ENCODE measurements at regions not wholly inside any gene's neighbourhood (a gene's known extent, or its start where the extent isn't known, plus 50 kb on each side); places are given as distances from the start of the nearest gene placed in this dataset.

GRCh38 chrX:95063554-95063953 lies 1389.5 kb downstream of the FAM133A start:
- no peak for TF ChIP-seq CTCF (IDR thresholded peaks at IDR 0.05; ENCODE audit: low read depth, low read length)
- TF ChIP-seq EZH2phosphoT487 (IDR thresholded peaks at IDR 0.05; ENCODE audit: low read depth), result no peak
- H2AFZ ChIP-seq (ENCODE audit: low read depth, low read length), result no peak overlapping the region
- H3K9me3 ChIP-seq (ENCODE audit: insufficient read depth, low read length), result no peaks in the 10 kb centered on the region

GRCh38 chrX:95065151-95065550 lies 1391.1 kb downstream of the FAM133A start:
- H2AFZ ChIP-seq (ENCODE audit: low read depth, low read length), result no peak overlapping the region
- H3K36me3 ChIP-seq (replicated peaks; ENCODE audit: low read depth, low read length), result no peaks in the 10 kb centered on the region
- no peaks in the 10 kb centered on the region for H3K79me2 ChIP-seq (ENCODE audit: low read length)
- H3K4me3 ChIP-seq (ENCODE audit: low read length), result no peak overlapping the region
- no peaks in the 10 kb centered on the region for H3K4me1 ChIP-seq (ENCODE audit: low read length)
- no peaks in the 10 kb centered on the region for H3K27me3 ChIP-seq (ENCODE audit: low read depth, low read length)
- no peaks in the 10 kb centered on the region for H3K9me3 ChIP-seq (ENCODE audit: insufficient read depth, low read length)
- no peak overlapping the region for H3K9ac ChIP-seq (ENCODE audit: low read length)
- TF ChIP-seq EZH2phosphoT487 (IDR thresholded peaks at IDR 0.05; ENCODE audit: low read depth), result no peak
- TF ChIP-seq CTCF (IDR thresholded peaks at IDR 0.05; ENCODE audit: low read depth, low read length), result no peak
- no peak overlapping the region for H3K27ac ChIP-seq (ENCODE audit: low read length)
- H3K4me2 ChIP-seq (ENCODE audit: low read length), result no peak overlapping the region
- H4K20me1 ChIP-seq (ENCODE audit: insufficient read depth, low read length), result no peaks in the 10 kb centered on the region

More at GRCh38 chrX:95063554-95063953, 1389.5 kb downstream of the FAM133A start:
- no peak overlapping the region for H3K4me2 ChIP-seq (ENCODE audit: low read length)
- H3K27ac ChIP-seq (ENCODE audit: low read length), result no peak overlapping the region
- no peaks in the 10 kb centered on the region for H3K36me3 ChIP-seq (replicated peaks; ENCODE audit: low read depth, low read length)
- no peak overlapping the region for H3K4me3 ChIP-seq (ENCODE audit: low read length)
- no peak overlapping the region for H3K9ac ChIP-seq (ENCODE audit: low read length)
- no peaks in the 10 kb centered on the region for H4K20me1 ChIP-seq (ENCODE audit: insufficient read depth, low read length)
- H3K4me1 ChIP-seq (ENCODE audit: low read length), result no peaks in the 10 kb centered on the region
- no peaks in the 10 kb centered on the region for H3K27me3 ChIP-seq (ENCODE audit: low read depth, low read length)
- H3K79me2 ChIP-seq (ENCODE audit: low read length), result no peaks in the 10 kb centered on the region

GRCh38 chrX:95071052-95071451 lies 1397.0 kb downstream of the FAM133A start:
- H3K27ac ChIP-seq (ENCODE audit: low read length), result no peak overlapping the region
- H3K4me3 ChIP-seq (ENCODE audit: low read length), result no peak overlapping the region
- H2AFZ ChIP-seq (ENCODE audit: low read depth, low read length), result no peak overlapping the region
- no peaks in the 10 kb centered on the region for H3K36me3 ChIP-seq (replicated peaks; ENCODE audit: low read depth, low read length)
- no peaks in the 10 kb centered on the region for H3K9me3 ChIP-seq (ENCODE audit: insufficient read depth, low read length)
- H3K79me2 ChIP-seq (ENCODE audit: low read length), result no peaks in the 10 kb centered on the region
- H3K9ac ChIP-seq (ENCODE audit: low read length), result no peak overlapping the region
- no peak overlapping the region for H3K4me2 ChIP-seq (ENCODE audit: low read length)
- no peaks in the 10 kb centered on the region for H3K4me1 ChIP-seq (ENCODE audit: low read length)
- no peaks in the 10 kb centered on the region for H3K27me3 ChIP-seq (ENCODE audit: low read depth, low read length)
- no peaks in the 10 kb centered on the region for H4K20me1 ChIP-seq (ENCODE audit: insufficient read depth, low read length)
- TF ChIP-seq CTCF (IDR thresholded peaks at IDR 0.05; ENCODE audit: low read depth, low read length), result 0 out of 2 replicates have a peak, but pooled peaks have one; percentile 17
- no peak for TF ChIP-seq EZH2phosphoT487 (IDR thresholded peaks at IDR 0.05; ENCODE audit: low read depth)

GRCh38 chrX:95071621-95072020 lies 1397.6 kb downstream of the FAM133A start:
- no peaks in the 10 kb centered on the region for H3K79me2 ChIP-seq (ENCODE audit: low read length)
- H3K36me3 ChIP-seq (replicated peaks; ENCODE audit: low read depth, low read length), result no peaks in the 10 kb centered on the region
- TF ChIP-seq CTCF (IDR thresholded peaks at IDR 0.05; ENCODE audit: low read depth, low read length) (no peak), EZH2phosphoT487 (IDR thresholded peaks at IDR 0.05; ENCODE audit: low read depth) (no peak)
- H3K4me3 ChIP-seq (ENCODE audit: low read length), result no peak overlapping the region
- H3K27me3 ChIP-seq (ENCODE audit: low read depth, low read length), result no peaks in the 10 kb centered on the region
- no peaks in the 10 kb centered on the region for H3K9me3 ChIP-seq (ENCODE audit: insufficient read depth, low read length)
- H2AFZ ChIP-seq (ENCODE audit: low read depth, low read length), result no peak overlapping the region
- H3K9ac ChIP-seq (ENCODE audit: low read length), result no peak overlapping the region
- no peak overlapping the region for H3K4me2 ChIP-seq (ENCODE audit: low read length)
- no peaks in the 10 kb centered on the region for H4K20me1 ChIP-seq (ENCODE audit: insufficient read depth, low read length)
- H3K4me1 ChIP-seq (ENCODE audit: low read length), result no peaks in the 10 kb centered on the region
- no peak overlapping the region for H3K27ac ChIP-seq (ENCODE audit: low read length)

All from OCI-LY3 (cell line).